ENCODE measurements at regions not wholly inside any gene's neighbourhood (a gene's known extent, or its start where the extent isn't known, plus 50 kb on each side); places are given as distances from the start of the nearest gene placed in this dataset.

DNA sequence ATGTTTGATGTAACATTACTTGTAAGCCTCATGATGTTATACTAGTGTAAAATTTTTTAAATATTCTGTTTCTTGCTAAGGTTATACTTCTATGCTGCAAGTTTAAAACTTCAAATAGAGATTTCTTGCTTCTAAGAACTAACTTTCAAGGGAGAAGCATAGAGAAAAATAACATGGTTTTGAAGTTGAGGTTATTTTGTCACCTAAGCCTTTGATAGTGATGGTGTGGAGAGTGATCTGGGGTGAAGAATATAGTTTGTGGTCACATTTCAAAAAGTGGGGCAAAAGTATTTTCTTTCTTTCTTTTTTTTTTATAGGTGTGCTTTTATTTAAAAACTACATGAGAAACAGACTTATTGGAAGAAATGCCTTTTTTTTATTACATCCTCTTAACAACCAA is 162.4 kb downstream of the GATA3 start:
- no peak overlapping the region for H3K27ac ChIP-seq
- H3K4me3 ChIP-seq: no peak overlapping the region

DNA sequence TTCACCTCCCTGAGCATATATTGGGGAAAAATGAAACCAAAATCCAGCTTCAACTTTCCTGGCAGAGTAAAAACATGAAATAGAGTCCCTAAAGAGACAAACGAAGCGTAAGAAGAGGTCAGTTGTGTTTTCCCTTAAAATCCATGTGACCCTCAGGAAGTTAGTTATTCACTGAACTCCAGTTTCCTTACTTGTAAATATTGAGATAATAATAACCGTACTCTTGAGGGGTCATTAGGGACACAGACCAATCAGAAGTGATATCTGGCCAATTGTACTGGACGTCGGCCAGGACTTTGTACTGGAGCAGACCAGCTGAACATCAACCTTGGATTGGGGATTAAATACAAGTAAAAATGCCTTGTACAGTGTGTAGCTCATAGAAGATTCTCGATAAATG is 167.0 kb downstream of the GATA3 start:
- DNase-seq (ENCODE audit: low spot score): no peak
- TF ChIP-seq, protein P1, sequence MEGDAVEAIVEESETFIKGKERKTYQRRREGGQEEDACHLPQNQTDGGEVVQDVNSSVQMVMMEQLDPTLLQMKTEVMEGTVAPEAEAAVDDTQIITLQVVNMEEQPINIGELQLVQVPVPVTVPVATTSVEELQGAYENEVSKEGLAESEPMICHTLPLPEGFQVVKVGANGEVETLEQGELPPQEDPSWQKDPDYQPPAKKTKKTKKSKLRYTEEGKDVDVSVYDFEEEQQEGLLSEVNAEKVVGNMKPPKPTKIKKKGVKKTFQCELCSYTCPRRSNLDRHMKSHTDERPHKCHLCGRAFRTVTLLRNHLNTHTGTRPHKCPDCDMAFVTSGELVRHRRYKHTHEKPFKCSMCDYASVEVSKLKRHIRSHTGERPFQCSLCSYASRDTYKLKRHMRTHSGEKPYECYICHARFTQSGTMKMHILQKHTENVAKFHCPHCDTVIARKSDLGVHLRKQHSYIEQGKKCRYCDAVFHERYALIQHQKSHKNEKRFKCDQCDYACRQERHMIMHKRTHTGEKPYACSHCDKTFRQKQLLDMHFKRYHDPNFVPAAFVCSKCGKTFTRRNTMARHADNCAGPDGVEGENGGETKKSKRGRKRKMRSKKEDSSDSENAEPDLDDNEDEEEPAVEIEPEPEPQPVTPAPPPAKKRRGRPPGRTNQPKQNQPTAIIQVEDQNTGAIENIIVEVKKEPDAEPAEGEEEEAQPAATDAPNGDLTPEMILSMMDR (IDR thresholded peaks at IDR 0.05): no peak
- no peak for TF ChIP-seq POLR2AphosphoS5 (IDR thresholded peaks at IDR 0.05)
- no peak for TF ChIP-seq POLR2A (IDR thresholded peaks at IDR 0.05)
- Histone ChIP-seq H3K36me3 (no peaks in the 10 kb centered on the region), H3K9me3 (no peaks in the 10 kb centered on the region), H3K27me3 (replicated peaks; ENCODE audit: insufficient read depth) (no peaks in the 10 kb centered on the region), H3K4me3 (no peak overlapping the region), H3K4me1 (replicated peaks) (no peaks in the 10 kb centered on the region), H3K27ac (no peak overlapping the region)
- intact Hi-C loops (cut with DNase I): no loop called here
- WGBS: 79% methylated on average over 6 of the region's 6 CpGs

More for the DNA sequence above, 162.4 kb downstream of the GATA3 start:
- no peaks in the 10 kb centered on the region for H3K36me3 ChIP-seq
- no peaks in the 10 kb centered on the region for H3K4me1 ChIP-seq (replicated peaks)
- no peaks in the 10 kb centered on the region for H3K9me3 ChIP-seq
- no peak for DNase-seq (ENCODE audit: low spot score)
- intact Hi-C loops (cut with DNase I): no loop called here
- TF ChIP-seq, protein P1 (IDR thresholded peaks at IDR 0.05): no peak
- TF ChIP-seq POLR2A (IDR thresholded peaks at IDR 0.05): no peak
- H3K27me3 ChIP-seq (replicated peaks; ENCODE audit: insufficient read depth): no peaks in the 10 kb centered on the region

DNA sequence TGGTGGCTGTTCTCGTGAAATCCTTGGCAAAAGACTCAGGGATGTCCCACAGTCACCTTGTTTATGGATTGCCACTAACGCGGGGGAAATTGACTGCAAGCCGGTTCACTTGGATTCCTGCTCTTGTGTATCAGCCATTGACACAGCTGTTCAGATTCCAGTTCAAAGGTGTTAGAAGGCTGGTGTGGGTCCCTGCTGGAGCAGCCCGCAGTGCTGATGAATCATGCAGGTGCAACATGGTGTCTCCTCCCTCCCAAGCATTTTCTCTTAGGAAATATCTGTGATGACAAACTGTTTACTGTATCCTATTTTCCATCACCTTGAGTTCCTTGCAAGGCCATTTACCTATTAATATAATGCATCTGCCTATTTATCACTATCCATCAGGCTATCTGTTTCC is 170.1 kb downstream of the GATA3 start:
- intact Hi-C loops (cut with DNase I): no loop called here
- no peaks in the 10 kb centered on the region for H3K9me3 ChIP-seq
- 67% methylated on average over 5 of the region's 5 CpGs for WGBS

DNA sequence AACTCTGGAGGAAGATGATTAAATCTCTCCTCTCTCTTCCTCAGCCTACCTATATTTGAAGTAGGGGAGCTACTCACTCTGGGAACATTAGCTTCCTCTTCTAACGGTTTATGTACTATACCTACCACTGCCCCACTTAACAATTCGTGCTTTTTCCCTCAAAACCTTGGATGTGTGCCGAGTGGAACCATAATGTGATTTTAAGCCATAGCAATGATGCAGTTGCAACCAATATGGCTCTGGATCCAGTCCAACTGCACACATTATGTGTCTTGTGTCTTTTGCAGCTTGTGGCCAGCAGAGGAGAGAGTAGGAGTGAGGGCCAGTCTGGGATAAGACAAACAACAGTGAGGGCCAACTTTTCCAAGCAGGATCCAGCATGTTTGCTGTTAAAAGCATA is 170.7 kb downstream of the GATA3 start:
- no peak for DNase-seq (ENCODE audit: low spot score)
- Histone ChIP-seq H3K36me3 (no peaks in the 10 kb centered on the region), H3K4me1 (replicated peaks) (no peaks in the 10 kb centered on the region), H3K27me3 (replicated peaks; ENCODE audit: insufficient read depth) (no peaks in the 10 kb centered on the region), H3K27ac (no peak overlapping the region), H3K9me3 (no peaks in the 10 kb centered on the region), H3K4me3 (no peak overlapping the region)
- TF ChIP-seq POLR2AphosphoS5 (IDR thresholded peaks at IDR 0.05) (no peak), POLR2A (IDR thresholded peaks at IDR 0.05) (no peak)
- TF ChIP-seq, protein P1 (IDR thresholded peaks at IDR 0.05): no peak
- 28% methylated on average over 3 of the region's 3 CpGs for WGBS
- intact Hi-C loops (cut with DNase I): no loop called here

More for the DNA sequence above, 170.1 kb downstream of the GATA3 start:
- Histone ChIP-seq H3K27ac (no peak overlapping the region), H3K27me3 (replicated peaks; ENCODE audit: insufficient read depth) (no peaks in the 10 kb centered on the region), H3K36me3 (no peaks in the 10 kb centered on the region), H3K4me1 (replicated peaks) (no peaks in the 10 kb centered on the region), H3K4me3 (no peak overlapping the region)
- TF ChIP-seq POLR2AphosphoS5 (IDR thresholded peaks at IDR 0.05) (no peak), POLR2A (IDR thresholded peaks at IDR 0.05) (no peak)
- TF ChIP-seq, protein P1 (IDR thresholded peaks at IDR 0.05): no peak
- DNase-seq (ENCODE audit: low spot score): no peak

DNA sequence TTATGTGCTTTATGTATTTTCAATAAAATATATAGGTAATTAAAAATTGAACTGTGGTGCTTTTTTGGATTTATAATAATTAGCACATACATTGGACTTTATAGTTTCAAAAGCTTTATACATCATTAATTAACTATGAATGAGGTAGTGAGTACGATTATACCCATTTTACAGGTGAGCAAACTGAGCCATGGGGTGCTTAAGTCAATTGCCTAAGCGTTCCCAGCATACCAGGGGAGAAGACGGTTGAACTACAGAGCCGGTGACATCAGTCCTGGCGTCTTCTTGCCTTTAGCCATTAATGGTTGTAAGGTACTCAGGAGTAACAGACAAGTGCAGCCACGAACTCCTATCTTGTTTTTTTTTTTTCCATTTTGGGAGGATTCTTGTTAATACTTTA is 172.8 kb downstream of the GATA3 start:
- Histone ChIP-seq H3K9me3 (no peaks in the 10 kb centered on the region), H3K4me1 (replicated peaks) (no peaks in the 10 kb centered on the region), H3K27me3 (replicated peaks; ENCODE audit: insufficient read depth) (no peaks in the 10 kb centered on the region), H3K4me3 (no peak overlapping the region), H3K27ac (no peak overlapping the region), H3K36me3 (no peaks in the 10 kb centered on the region)
- WGBS: 93% methylated on average over 6 of the region's 6 CpGs
- TF ChIP-seq POLR2AphosphoS5 (IDR thresholded peaks at IDR 0.05) (no peak), POLR2A (IDR thresholded peaks at IDR 0.05) (no peak)
- TF ChIP-seq, protein P1 (IDR thresholded peaks at IDR 0.05): no peak
- DNase-seq (ENCODE audit: low spot score): no peak
- intact Hi-C loops (cut with DNase I): no loop called here
